ENCODE measurements at regions not wholly inside any gene's neighbourhood (a gene's known extent, or its start where the extent isn't known, plus 50 kb on each side); places are given as distances from the start of the nearest gene placed in this dataset.

DNA sequence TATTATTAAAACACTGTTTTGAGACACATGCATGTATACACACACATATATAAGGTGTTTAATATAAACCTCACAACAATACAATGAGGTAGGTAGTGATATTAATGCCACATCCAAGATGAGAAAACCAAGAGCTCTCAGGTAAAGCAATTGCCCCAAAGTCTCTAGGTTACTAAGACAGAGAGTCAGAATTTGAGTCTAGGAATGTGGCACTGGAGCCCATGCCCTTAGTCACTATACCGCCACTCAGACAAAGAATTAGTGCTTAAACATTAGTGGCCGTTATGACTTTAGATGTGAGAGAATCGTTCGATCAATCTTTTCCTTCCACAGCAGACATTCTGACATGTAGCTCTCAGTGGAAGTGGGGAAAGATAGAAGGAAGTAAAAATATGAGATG, 108.2 kb upstream of the ACSL4 start:
- intact Hi-C loops (cut with DNase I) = no loop called here
- no peak for DNase-seq (ENCODE audit: low spot score)

DNA sequence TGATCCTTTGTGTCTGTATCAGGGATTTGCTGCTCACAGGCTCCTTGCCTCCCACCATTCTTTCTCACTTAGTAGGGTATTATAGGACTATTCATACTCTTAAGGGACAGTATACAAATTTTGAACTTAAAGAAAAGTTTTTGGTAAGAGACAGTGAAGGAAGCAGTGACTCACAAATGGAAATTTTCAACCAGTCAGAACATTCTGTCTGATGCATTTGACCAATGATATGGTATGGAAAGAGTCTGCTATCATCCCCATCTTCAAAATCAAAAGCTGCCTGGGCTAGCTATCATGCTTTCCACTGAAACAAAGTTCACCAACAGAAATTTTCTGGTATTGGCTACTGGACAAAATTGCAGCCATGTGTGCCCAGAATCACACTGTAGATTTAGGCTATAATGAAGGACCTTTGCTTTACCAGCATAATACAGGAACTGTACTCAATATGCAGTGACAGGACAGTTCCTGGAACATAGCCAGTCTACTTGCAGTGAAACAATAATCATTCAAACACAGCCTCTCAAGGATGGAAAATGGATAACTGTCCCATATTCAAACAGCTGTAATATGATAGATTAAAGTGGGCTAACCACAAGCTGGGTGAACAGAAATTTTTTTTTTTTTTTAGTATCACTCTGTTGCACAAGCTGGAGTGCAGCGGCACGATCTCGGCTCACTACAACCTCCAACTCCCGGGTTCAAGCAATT, 109.0 kb upstream of the ACSL4 start:
- intact Hi-C loops (cut with DNase I) = no loop called here
- DNase-seq (ENCODE audit: low spot score) = no peak

GRCh38 chrX:109842611-109843010, 109.6 kb upstream of the ACSL4 start:
- DNase-seq (ENCODE audit: low spot score) = no peak
- intact Hi-C loops (cut with DNase I) = no loop called here

DNA sequence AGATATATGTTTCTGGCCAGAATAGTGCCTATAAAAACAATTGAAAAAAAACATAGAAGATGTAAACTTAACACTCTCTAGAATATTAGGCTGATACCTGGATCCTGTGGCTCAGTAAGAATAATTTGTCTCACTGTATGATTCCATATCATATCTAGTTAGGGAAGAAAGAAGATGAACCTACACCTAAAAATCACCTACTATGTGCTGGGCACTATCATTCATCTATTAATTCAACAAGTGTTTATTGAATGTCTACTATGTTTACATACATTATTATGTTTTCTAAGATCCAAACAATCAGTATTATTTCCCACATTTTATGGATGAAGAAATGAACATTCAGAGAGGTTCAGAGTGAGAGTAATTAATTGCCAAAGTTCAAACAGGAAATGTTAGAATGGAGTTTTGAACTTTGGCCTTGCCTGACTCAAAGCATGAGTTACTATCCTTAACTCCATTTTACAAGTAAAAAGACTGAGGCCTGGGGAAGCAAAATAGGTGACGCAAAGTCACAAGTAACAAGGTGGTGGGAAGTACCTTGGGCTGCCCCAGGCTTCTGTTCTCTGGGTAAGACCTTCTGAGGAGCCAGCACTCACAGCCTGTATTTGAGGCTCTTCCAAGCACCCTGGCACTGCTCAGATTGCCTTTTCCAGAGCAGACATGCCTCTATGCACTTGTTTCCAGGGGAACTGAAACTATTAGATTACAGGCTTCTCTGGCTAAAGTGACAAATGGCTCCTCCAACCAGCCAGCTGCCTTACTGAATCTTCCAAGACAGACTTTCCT, 111.1 kb upstream of the ACSL4 start:
- intact Hi-C loops (cut with DNase I) = no loop called here
- no peak for DNase-seq (ENCODE audit: low spot score)

- DNase-seq (ENCODE audit: low spot score) = no peak
- intact Hi-C loops (cut with DNase I) = no loop called here
Observed at GRCh38 chrX:109844986-109845385, 111.9 kb upstream of the ACSL4 start.

DNA sequence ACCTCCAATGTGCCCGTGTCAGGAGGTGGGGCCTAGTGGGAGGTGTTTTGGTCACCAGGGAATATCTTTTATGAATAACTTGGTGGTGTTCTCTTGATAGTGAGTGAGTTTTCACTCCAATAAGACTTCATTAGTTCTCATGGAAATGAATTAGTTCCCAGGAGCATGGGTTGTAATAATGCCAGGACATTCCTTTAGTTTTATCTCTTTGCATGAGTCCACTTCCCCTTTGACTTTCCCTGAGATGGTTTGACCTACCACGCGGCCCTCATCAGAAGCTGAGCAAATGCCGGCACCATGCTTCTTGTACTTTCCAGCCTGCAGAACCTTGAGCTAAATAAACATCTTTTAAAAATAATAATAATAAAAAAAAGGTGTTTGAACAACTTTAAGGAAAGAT, 112.9 kb upstream of the ACSL4 start:
- intact Hi-C loops (cut with DNase I) = no loop called here
- no peak for DNase-seq (ENCODE audit: low spot score)

GRCh38 chrX:109847257-109848187, 114.5 kb upstream of the ACSL4 start:
- intact Hi-C loops (cut with DNase I) = no loop called here
- no peak for DNase-seq (ENCODE audit: low spot score)

- no peak for DNase-seq (ENCODE audit: low spot score)
Observed at GRCh38 chrX:109848461-109849050, 115.5 kb upstream of the ACSL4 start.

GRCh38 chrX:109854096-109854495, 121.0 kb upstream of the ACSL4 start:
- intact Hi-C loops (cut with DNase I) = loop anchor here (10.0 kb wide), 1 partner anchor 139 kb away; no protein-coding TSS in a partner anchor
- DNase-seq (ENCODE audit: low spot score) = no peak

More at GRCh38 chrX:109848461-109849050, 115.5 kb upstream of the ACSL4 start:
- intact Hi-C loops (cut with DNase I) = no loop called here

- no peak for DNase-seq (ENCODE audit: low spot score)
- intact Hi-C loops (cut with DNase I) = loop anchor here (10.0 kb wide), 1 partner anchor 141 kb away; no protein-coding TSS in a partner anchor
Observed at GRCh38 chrX:109855501-109855900, 122.4 kb upstream of the ACSL4 start.

DNA sequence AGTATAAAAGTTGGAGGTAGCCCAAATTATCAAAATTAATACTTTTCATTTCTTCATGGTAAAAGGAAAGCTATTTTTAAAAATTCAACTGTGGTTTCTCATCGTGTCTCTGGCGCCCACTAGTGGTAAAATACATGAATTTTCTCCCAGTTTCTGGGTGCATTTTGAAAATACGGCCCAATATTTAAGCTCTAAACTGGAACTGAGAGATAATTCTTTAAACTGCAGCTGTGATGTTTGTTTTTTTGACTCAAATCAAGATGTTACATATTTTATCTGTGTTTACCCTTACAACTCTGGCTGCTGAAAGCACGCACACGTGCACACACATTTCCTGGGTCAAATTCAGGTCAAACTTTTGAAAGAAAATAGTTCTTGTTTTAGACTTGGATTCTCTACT, 123.9 kb upstream of the ACSL4 start:
- intact Hi-C loops (cut with DNase I) = loop anchor here (10.0 kb wide), 1 partner anchor 142 kb away; no protein-coding TSS in a partner anchor
- DNase-seq (ENCODE audit: low spot score) = no peak

GRCh38 chrX:109857584-109858228, 124.6 kb upstream of the ACSL4 start:
- no peak for DNase-seq (ENCODE audit: low spot score)
- intact Hi-C loops (cut with DNase I) = loop anchor here (10.0 kb wide), 1 partner anchor 143 kb away; no protein-coding TSS in a partner anchor

- DNase-seq (ENCODE audit: low spot score) = no peak
- intact Hi-C loops (cut with DNase I) = loop anchor here (10.0 kb wide), 1 partner anchor 144 kb away; no protein-coding TSS in a partner anchor
Observed at GRCh38 chrX:109858602-109859341, 125.7 kb upstream of the ACSL4 start.

- intact Hi-C loops (cut with DNase I) = loop anchor here (10.0 kb wide), 1 partner anchor 145 kb away; no protein-coding TSS in a partner anchor
- no peak for DNase-seq (ENCODE audit: low spot score)
Observed at GRCh38 chrX:109859651-109860050, 126.6 kb upstream of the ACSL4 start.

DNA sequence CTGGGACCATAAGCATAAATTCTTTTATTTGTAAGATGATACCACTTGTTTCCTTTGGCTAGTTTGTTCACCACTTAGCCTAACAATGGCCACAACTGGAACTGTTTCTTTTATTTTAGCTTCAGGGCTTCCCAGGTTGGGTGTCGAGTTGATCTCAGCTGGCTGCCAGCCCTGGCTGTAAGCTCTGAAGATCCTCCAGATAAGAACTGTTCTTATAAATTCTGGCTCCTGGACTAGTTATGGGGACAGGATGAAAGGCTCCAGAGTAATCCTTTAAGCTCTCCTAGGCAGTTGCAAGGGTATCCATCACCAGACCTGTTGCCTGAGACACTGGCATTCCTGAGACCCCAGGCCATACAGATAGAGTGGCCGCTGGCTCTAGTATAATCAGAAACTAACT, 129.4 kb upstream of the ACSL4 start:
- intact Hi-C loops (cut with DNase I) = no loop called here
- DNase-seq (ENCODE audit: low spot score) = no peak

DNA sequence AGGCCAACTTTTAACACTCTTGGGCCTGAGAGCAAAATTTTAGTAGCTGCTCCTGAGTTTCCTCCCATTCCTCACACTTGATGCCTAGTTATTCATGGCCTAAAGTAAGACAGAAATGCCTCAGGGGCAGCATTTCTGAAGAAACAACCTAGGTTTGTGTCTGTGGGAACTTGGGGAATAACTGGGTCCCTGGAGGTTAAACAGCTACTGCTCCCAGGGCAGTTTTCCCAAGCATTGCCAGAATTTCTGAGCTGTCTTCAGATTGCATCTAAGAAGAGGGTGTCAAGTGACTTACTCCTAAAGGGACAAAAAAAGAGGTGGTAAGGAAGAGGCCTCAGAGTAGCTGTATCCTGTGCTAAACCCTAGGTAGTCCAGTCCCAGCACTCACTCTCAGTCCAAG, 130.8 kb upstream of the ACSL4 start:
- no peak for DNase-seq (ENCODE audit: low spot score)
- intact Hi-C loops (cut with DNase I) = no loop called here

- no peak for DNase-seq (ENCODE audit: low spot score)
- intact Hi-C loops (cut with DNase I) = no loop called here
Observed at GRCh38 chrX:109871121-109871888, 131.6 kb upstream of the TMEM164 start.

Data from posterior vena cava (tissue), 2 donors.